Epidermal melanocyte (primary cell): ENCODE measurements at regions not wholly inside any gene's neighbourhood (a gene's known extent, or its start where the extent isn't known, plus 50 kb on each side); places are given as distances from the start of the nearest gene placed in this dataset.

ENCODE experiments used
- DNase-seq: peaks from one replicate; pipeline ENCODE4 v3.0.0; 2011; ENCODE audit warnings: low spot score; ENCODE audit not compliant: insufficient read length

- DNase-seq: no peak
Observed at GRCh38 chr12:42807766-42808165, 218.2 kb upstream of the PRICKLE1 start.

GRCh38 chr12:42807251-42807650, 217.7 kb upstream of the PRICKLE1 start:
- no peak for DNase-seq

GRCh38 chr12:42804928-42805327, 215.4 kb upstream of the PRICKLE1 start:
- DNase-seq: no peak

DNA sequence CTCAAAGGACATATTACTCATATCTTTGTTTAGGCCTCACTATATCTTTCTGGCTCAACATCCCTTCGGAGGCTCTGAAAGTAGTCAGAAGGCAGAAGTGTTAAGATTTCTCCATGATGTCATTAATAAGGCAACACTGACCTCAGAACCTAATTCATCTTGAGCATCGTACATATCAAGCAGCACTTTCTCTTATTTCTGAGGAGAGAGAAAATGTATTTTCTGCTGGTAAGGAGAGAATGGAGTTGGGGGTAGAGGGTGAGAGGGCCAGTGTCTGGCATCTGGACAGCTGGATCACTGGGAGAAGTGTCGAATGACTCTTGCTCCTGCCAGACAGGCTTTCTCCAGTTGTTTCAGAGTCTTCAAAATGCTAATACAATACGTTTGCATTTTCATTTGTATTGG, 213.2 kb upstream of the PRICKLE1 start:
- no peak for DNase-seq

GRCh38 chr12:42801271-42801670, 211.7 kb upstream of the PRICKLE1 start:
- DNase-seq: no peak

GRCh38 chr12:42799966-42800365, 210.4 kb upstream of the PRICKLE1 start:
- no peak for DNase-seq

DNA sequence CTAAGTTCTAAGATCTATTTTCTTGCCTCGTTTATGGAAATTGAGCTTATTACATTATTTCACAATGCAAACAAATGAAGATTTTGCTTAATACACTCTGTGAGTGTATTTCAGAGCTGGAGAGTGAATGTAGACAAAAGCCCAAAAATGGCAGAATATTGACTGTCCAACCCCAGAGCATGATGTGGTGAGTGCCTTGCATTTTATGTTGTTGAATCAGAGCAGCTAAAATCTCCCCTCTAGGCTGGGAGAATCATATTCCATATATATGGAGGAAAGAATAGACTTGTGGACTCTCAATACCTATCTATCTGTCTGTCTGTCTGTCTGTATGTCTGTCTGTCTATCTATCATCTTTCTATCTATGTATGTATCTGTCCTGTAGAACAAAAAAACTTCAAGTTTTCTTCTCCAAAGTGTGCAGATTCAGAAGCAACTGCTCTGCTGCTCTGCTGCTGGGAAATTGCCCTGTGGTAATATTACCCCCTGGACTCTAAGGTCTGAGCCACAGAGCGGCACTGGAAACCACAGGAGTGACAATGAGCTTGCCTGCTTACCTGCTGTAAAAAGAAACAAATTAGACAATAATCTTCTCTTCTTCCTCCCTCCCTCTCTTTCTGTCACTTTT, 209.4 kb upstream of the PRICKLE1 start:
- DNase-seq: no peak

GRCh38 chr12:42794806-42795205, 205.3 kb upstream of the PRICKLE1 start:
- DNase-seq: no peak

DNA sequence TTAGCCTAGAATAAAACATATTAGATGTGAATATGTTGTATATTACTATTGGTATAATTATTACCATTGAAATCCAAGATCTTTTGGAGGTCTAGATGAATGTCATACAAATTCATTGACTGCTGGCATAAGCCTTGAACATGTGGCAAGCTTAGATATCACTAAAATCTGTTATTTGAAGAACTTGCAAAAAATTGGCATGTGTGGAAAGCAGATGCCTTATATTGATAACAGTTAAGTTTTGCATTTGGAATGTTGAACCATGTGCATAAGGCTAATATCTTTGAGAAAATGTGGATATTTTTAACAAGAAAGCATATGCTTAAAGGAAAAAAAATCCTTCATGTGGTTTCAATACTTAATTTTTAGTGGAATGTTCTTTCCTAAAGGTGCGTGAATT, 203.6 kb upstream of the PRICKLE1 start:
- DNase-seq: no peak

DNA sequence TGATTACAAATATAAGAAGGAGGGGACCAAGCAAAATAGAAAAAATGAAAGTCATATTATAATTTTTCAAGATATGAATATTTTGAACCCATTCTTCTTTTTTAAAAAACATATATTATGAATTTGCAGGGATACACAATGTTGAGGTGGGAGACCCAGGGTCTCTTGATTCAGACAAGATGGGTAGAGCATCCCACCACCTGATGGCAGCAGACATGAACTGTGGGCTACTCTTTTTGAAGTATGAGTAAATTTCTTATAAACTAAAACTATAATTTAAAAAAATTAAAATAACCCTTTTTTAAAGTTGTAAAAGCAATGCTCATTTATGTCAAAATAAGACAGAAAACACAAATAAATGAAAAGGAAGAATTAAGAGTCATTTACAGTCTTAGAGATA, 202.7 kb upstream of the PRICKLE1 start:
- DNase-seq: no peak

- no peak for DNase-seq
Observed at GRCh38 chr12:42791399-42791798, 201.9 kb upstream of the PRICKLE1 start.

- DNase-seq: no peak
Observed at GRCh38 chr12:42790761-42791151, 201.2 kb upstream of the PRICKLE1 start.

GRCh38 chr12:42789808-42790760, 200.5 kb upstream of the PRICKLE1 start:
- no peak for DNase-seq

DNA sequence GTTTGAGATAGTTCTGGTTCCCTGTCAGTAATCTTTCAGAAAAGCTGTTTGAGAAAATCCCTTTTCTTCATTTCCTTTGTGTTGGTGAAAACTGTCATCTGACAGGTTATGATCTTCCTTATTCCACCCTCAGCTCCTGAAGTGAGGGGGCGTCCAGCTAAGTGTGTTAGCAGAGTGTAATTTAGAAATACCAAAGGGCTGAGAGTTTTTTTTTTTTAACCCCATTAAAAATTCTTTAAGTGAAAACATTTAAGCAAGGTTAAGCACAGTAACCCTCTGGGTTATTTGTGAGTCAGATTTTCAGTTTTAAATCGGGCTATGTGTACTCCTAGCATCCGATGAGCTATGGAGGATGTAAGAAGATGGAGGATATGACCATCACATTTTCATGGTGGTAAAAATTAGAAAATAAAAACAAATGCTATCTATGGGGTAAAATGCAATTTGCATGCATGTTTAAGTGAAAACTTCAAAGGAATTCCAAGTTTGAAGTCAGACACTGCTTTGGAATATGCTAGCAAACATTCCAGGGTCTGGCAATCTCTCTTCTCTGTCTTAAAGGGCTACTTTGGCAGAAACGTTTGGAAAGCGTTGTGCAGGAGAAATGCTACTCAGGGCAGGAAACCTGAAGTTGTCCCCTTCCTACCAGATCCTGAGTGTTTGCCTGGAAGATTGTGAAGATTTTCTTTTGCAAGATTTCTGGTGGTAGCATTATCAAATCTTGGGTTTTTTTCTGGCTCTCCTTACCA, 197.0 kb upstream of the PRICKLE1 start:
- no peak for DNase-seq

DNA sequence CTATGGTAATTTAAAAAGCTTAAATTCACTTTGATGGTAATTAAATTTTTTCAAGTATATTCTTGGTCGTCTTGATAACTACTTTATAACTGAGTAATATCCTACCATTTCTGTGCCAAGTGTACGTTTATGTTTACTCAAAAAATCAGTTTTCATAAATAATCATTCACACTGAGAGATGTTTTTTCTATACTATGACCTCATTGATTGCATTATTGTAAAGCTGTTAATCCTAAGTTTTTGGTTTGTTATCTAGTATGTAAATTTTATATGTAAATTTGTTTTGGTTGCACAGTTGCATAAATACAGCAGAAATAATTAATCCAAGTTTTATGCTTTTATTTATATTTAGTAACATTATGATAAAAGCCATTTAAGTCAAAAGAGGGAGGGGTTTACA, 196.4 kb upstream of the PRICKLE1 start:
- no peak for DNase-seq

GRCh38 chr12:42780671-42781070, 191.1 kb upstream of the PRICKLE1 start:
- no peak for DNase-seq

DNA sequence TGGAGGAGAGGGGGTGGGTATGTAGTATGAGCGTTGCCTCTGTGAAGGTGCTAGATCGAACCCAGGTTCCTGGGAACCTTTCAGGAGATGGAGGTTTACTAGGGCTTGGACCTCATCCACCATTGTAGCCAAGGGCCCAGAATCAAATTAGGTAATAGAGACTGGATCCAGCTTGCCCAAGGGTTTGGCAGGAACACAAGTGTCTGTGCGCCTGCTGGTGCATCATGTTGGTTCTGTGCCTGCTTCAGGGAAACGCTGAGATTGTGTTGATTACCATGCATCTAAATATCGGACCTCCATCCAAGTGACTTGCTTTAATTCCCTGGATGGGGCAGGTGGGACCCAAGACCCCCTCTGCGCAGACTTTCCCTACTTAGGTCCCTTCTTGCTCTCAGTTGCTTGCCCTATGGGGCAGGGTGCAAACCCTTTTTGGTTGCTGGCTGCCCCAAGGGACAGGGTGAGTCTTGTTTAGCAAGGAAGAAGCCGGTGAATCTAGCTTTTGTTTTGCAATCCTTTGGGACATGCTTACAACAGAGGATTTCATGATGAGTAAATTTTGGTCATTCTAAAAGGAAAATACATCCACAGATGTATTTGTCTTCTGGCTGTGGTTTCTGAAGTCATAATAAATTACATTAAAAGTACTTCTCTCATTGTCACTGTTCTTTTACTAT, 189.8 kb upstream of the PRICKLE1 start:
- no peak for DNase-seq

DNA sequence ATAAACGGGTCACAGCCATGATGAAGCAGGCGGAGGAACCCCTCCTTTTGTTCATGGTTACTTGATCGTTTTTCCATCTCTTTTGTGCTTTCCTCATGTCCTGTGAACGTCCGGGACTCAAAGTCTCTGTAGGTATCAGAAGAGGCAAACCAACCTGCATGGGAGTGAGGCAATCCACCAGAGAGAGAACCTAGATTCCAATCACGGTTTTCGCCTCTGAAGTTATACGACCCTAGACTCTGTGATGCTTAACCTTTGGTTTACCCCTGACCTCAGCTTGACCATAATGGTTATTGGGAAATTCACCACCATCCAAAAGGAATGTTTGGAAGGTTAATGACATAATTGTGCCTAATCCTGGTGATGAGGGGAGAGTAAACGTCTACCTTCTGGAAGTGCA, 186.8 kb upstream of the PRICKLE1 start:
- no peak for DNase-seq

- no peak for DNase-seq
Observed at GRCh38 chr12:42774238-42774637, 184.7 kb upstream of the PRICKLE1 start.

GRCh38 chr12:42770261-42770660, 180.7 kb upstream of the PRICKLE1 start:
- no peak for DNase-seq

DNA sequence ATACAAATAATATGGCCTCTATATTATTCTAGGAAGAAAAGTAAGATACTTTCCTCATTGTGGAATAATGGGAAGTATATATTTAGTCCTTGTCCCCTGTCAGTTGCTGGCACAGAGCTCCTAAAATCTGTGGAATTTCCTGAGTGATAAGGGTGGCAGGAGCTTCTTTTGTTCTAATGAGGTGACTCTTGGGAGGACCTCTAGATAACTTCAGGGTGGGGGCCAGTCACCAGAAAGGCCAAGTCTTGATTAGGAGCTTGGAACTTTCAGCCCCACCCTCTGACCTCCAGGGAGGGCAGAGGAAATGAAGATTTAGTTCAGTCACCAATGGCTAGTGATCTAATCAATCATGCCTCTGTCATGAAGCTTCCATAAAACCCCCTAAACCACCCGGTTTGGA, 179.9 kb upstream of the PRICKLE1 start:
- no peak for DNase-seq

GRCh38 chr12:42767998-42768397, 178.5 kb upstream of the PRICKLE1 start:
- no peak for DNase-seq
